ENCODE measurements at regions not wholly inside any gene's neighbourhood (a gene's known extent, or its start where the extent isn't known, plus 50 kb on each side); places are given as distances from the start of the nearest gene placed in this dataset.
"Not testable (repeated sequence)": the region's sequence is repeated elsewhere in the genome, so short reads cannot be mapped to it uniquely, and the experiment has no call there.

DNA sequence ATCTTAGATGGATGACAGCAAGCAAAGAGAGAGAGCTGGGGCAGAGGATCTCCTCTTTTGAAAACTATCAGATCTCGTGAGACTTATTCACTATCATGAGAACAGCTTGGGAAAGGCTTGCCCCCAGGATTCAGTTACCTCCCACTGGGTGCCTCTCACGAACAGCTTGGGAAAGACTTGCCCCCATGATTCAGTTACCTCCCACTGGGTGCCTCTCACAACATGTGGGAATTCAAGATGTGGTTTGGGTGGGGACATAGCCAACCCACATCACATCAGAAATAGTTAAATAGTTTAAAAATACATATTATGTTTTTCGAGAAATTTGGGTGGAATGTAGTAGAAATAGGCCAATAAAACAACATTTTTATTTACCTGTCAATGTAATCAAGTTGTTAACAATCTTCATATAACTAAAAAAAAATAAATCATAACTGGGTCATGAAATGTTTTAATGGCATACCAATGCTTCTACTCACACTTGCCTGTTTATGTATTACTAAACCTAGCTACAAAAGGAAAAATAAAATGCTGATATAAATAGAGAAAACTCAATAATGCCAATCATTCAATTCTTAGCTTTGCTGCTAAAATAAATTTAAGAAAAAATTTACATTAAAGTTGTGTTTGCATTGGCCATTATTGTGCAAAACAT, 608.9 kb downstream of the SUCLG1 start:
- DNase-seq (ENCODE audit: low read depth): no peak
- H3K4me3 ChIP-seq (ENCODE audit: low read depth, low read length): no peak overlapping the region

GRCh38 chr2:83844490-83844889, 614.6 kb downstream of the SUCLG1 start:
- no peak for DNase-seq (ENCODE audit: low read depth)
- H3K4me3 ChIP-seq (ENCODE audit: low read depth, low read length): no peak overlapping the region

DNA sequence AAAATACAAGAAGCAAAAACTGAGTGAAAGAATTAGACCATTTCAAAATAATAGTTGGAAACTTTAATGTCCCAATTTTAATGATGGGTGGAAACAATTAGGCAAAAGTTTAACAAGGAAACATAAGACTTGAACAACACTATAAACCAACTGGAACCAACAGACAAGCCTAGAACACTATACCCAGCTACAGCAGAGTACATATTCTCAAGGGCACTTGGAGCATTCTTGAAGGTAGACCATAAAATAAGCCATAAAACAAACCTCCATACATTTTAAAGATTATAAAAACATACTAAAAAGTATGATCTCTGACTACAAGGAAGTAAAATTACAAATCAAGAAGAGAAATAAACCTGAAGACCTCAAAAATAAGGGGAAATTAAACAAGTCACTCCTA, 616.7 kb downstream of the SUCLG1 start:
- no peak for DNase-seq (ENCODE audit: low read depth)
- no peak overlapping the region for H3K4me3 ChIP-seq (ENCODE audit: low read depth, low read length)

GRCh38 chr2:83837823-83838222, 621.3 kb downstream of the SUCLG1 start:
- no peak for DNase-seq (ENCODE audit: low read depth)
- no peak overlapping the region for H3K4me3 ChIP-seq (ENCODE audit: low read depth, low read length)

DNA sequence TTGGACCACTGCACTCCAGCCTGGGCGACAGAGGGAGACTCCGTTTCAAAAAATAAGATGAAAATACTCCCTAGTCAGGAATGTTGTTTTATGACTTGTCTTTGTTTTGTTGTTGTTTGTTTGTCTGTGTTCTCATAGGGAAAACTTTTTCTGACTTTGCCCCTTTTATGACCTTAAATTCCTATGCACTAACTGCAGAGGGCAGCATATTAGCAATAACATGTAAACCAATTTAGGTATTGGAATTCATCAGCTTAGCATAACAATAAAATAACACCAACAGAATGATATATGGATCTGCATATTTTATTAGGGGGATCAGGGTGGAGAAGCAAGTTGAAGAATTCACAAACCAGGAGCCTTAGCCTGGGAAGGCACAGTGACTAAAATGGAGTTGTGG, 631.5 kb downstream of the SUCLG1 start:
- no peak overlapping the region for H3K4me3 ChIP-seq (ENCODE audit: low read depth, low read length)
- DNase-seq (ENCODE audit: low read depth): no peak

- H3K4me3 ChIP-seq (ENCODE audit: low read depth, low read length): no peak overlapping the region
- no peak for DNase-seq (ENCODE audit: low read depth)
These were observed 632.5 kb downstream of the SUCLG1 start for GRCh38 chr2:83826577-83826976.

- H3K4me3 ChIP-seq (ENCODE audit: low read depth, low read length): no peak overlapping the region
- no peak for DNase-seq (ENCODE audit: low read depth)
These were observed 635.9 kb downstream of the SUCLG1 start for GRCh38 chr2:83823229-83823628.

DNA sequence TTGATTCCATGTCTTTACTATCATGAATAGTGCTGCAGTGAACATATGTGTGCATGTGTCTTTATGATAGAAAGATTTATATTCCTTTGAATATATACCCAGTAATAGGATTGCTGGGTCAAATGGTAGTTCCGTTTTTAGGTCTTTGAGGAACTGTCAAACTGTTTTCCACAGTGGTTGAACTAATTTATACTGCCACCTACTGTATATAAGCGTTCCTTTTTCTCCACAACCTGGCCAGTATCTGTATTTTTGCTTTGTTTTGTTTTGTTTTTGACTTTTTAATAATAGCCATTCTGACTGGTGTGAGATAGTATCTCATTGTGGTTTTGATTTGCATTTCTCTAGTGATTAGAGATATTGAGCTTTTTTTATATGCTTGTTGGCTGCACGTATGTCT, 641.6 kb downstream of the SUCLG1 start:
- DNase-seq (ENCODE audit: low read depth): no peak
- no peak overlapping the region for H3K4me3 ChIP-seq (ENCODE audit: low read depth, low read length)

GRCh38 chr2:83808878-83809277, 650.2 kb downstream of the SUCLG1 start:
- no peak overlapping the region for H3K4me3 ChIP-seq (ENCODE audit: low read depth, low read length)
- DNase-seq (ENCODE audit: low read depth): no peak

GRCh38 chr2:83802604-83803003, 656.5 kb downstream of the SUCLG1 start:
- no peak overlapping the region for H3K4me3 ChIP-seq (ENCODE audit: low read depth, low read length)
- no peak for DNase-seq (ENCODE audit: low read depth)

DNA sequence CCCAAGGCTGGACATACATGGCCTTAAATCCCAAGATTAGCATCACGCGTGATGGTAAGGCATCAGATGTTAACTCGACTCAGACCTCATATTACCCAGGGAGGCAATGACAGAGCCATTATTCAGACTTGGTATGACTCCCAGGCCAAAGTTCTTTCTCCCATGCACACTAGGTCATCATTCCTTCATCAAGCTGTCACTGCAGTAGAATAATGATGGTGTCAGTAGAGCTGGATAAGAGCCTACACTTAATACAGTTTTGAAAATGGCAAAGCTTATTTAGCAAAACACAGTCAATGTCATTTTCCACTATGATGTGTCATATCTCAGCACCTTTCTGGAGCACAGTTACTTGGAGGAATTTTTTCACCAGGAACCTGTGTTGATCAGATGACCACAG, 663.3 kb downstream of the SUCLG1 start:
- no peak for DNase-seq (ENCODE audit: low read depth)
- no peak overlapping the region for H3K4me3 ChIP-seq (ENCODE audit: low read depth, low read length)

GRCh38 chr2:83790467-83790866, 668.6 kb downstream of the SUCLG1 start:
- not testable (repeated sequence) for DNase-seq (ENCODE audit: low read depth); H3K4me3 ChIP-seq (ENCODE audit: low read depth, low read length)

- not testable (repeated sequence) for DNase-seq (ENCODE audit: low read depth); H3K4me3 ChIP-seq (ENCODE audit: low read depth, low read length)
These were observed 669.4 kb downstream of the SUCLG1 start for GRCh38 chr2:83789674-83790073.

DNA sequence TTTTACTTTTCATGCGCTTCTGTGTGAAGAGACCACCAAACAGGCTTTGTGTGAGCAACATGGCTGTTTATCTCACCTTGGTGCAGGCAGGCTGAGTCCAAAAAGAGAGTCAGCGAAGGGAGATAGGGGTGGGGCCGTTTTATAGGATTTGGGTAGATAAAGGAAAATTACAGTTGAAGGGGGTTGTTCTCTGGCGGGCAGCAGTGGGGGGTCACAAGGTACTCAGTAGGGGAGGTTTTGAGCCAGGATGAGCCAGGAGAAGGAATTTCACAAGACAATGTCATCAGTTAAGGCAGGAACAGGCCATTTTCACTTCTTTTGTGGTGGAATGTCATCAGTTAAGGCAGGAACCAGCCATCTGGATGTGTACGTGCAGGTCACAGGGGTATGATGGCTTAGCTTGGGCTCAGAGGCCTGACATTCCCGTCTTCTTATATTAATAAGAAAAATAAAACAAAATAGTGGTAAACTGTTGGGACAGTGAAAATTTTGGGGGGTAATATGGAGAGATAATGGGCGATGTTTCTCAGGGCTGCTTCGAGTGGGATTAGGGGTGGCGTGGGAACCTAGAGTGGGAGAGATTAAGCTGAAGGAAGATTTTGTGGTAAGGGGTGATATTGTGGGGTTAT, 670.0 kb downstream of the SUCLG1 start:
- H3K4me3 ChIP-seq (ENCODE audit: low read depth, low read length); DNase-seq (ENCODE audit: low read depth): not testable (repeated sequence)

GRCh38 chr2:83787189-83787588, 671.9 kb downstream of the SUCLG1 start:
- H3K4me3 ChIP-seq (ENCODE audit: low read depth, low read length): no peak overlapping the region

GRCh38 chr2:83786140-83786539, 672.9 kb downstream of the SUCLG1 start:
- no peak for DNase-seq (ENCODE audit: low read depth)
- no peak overlapping the region for H3K4me3 ChIP-seq (ENCODE audit: low read depth, low read length)

More at GRCh38 chr2:83787189-83787588, 671.9 kb downstream of the SUCLG1 start:
- no peak for DNase-seq (ENCODE audit: low read depth)

- H3K4me3 ChIP-seq (ENCODE audit: low read depth, low read length): no peak overlapping the region
- DNase-seq (ENCODE audit: low read depth): no peak
These were observed 674.1 kb downstream of the SUCLG1 start for GRCh38 chr2:83784947-83785346.

GRCh38 chr2:83784315-83784714, 674.8 kb downstream of the SUCLG1 start:
- DNase-seq (ENCODE audit: low read depth): no peak
- H3K4me3 ChIP-seq (ENCODE audit: low read depth, low read length): no peak overlapping the region

GRCh38 chr2:83782122-83782521, 677.0 kb downstream of the SUCLG1 start:
- no peak for DNase-seq (ENCODE audit: low read depth)
- H3K4me3 ChIP-seq (ENCODE audit: low read depth, low read length): no peak overlapping the region

DNA sequence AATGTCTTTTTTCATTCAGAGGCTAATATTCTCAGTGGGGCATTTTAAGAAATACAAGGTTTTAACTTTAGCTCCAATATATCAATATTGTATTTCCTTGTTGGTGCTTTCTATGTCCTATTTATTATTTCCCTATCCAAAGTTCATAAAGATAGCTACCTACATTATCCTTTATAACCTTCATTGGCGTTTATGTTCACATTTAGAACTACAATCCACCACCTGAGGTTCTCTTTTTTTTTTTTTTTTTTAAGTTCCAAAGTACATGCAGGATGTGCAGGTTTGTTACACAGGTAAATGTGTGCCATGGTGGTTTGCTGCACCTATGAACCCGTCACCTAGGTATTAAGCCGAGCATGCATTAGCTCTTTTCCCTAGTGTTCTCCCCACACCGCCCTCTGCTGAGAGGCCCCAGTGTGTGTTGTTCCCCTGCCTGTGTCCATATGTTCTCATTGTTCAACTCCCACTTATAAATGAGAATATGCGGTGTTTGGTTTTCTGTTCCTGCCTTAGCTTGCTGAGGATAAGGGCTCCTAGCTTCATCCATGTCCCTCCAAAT, 694.6 kb downstream of the SUCLG1 start:
- DNase-seq (ENCODE audit: low read depth): no peak
- H3K4me3 ChIP-seq (ENCODE audit: low read depth, low read length): no peak overlapping the region

DNA sequence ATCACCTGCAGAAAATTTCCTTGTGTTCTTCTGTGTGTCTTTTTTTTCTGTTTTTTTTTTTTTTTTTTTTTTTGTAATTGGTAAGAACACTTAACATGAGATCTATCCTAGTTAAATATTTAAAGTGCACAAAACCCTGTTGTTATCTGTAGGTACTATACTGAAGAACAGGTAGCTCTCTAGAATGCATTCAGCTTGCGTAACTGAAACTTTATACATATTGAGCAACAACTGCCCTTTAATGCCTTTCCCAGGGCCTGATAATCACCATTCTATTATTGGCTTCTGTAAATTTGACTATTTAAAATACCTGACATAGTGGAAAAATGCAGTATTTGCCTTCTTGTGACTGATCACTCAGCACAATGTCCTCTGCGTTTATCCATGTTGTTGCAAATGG, 701.8 kb downstream of the SUCLG1 start:
- no peak overlapping the region for H3K4me3 ChIP-seq (ENCODE audit: low read depth, low read length)

More for the DNA sequence above, 701.8 kb downstream of the SUCLG1 start:
- DNase-seq (ENCODE audit: low read depth): no peak

All from skeletal muscle cell (primary cell).